GM12865 (cell line): ENCODE measurements at regions not wholly inside any gene's neighbourhood (a gene's known extent, or its start where the extent isn't known, plus 50 kb on each side); places are given as distances from the start of the nearest gene placed in this dataset.

Experiments used
- DNase-seq: peaks from one replicate; pipeline ENCODE4 v3.0.0; 2010; ENCODE audit warnings: low read depth
- H3K4me3 ChIP-seq: 2 replicates; pipeline ENCODE4 v1.5.1; 2011; ENCODE audit warnings: mild to moderate bottlenecking, low read depth, low read length, control low read depth
- TF ChIP-seq, protein P1 (sequence below): IDR thresholded peaks from 2 replicates; pipeline ENCODE4 v1.5.1; 2011; ENCODE audit warnings: low read length, control low read depth, low read depth, inconsistent platforms; ENCODE audit not compliant: insufficient read depth; ENCODE audit errors: missing control alignments

DNA sequence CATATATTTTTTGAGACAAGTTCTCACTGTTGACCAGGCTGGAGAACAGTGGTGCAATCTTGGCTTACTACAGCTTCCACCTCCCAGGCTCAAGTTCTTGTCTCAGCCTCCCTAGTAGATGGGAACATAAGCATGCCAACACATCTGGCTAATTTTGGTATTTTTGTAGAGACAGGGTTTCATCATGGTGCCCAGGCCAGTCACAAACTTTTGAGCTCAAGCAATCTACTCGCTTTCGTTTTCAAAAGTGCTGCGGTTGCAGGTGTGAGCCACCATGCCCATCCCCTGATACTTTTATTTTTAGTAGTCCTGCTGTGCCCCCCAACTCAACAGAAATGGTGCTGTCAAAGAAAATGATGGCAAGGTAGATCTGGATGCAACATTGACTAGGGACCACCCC lies 1127.3 kb downstream of the SUCLG1 start:
- TF ChIP-seq, protein P1, sequence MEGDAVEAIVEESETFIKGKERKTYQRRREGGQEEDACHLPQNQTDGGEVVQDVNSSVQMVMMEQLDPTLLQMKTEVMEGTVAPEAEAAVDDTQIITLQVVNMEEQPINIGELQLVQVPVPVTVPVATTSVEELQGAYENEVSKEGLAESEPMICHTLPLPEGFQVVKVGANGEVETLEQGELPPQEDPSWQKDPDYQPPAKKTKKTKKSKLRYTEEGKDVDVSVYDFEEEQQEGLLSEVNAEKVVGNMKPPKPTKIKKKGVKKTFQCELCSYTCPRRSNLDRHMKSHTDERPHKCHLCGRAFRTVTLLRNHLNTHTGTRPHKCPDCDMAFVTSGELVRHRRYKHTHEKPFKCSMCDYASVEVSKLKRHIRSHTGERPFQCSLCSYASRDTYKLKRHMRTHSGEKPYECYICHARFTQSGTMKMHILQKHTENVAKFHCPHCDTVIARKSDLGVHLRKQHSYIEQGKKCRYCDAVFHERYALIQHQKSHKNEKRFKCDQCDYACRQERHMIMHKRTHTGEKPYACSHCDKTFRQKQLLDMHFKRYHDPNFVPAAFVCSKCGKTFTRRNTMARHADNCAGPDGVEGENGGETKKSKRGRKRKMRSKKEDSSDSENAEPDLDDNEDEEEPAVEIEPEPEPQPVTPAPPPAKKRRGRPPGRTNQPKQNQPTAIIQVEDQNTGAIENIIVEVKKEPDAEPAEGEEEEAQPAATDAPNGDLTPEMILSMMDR: no peak
- H3K4me3 ChIP-seq: no peak overlapping the region
- DNase-seq: no peak

DNA sequence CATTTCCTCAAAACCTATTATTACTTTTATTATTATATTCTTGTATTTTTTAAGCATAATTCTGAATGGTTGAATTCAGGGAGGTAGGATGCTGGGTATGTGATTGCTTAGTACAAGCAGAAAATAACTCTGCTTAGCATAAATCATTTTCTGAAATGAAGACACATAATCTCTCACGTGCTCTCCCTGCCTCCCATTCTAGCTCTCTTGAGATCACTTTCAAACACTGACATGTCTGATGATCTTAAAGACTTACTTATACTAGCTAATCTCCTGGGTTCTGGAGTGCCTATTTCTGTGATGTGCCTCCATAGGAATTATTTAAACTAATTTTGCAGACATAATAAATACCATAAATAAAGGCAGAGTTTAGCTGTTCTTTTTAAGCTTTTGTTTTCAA lies 1136.0 kb downstream of the SUCLG1 start:
- no peak overlapping the region for H3K4me3 ChIP-seq
- no peak for DNase-seq
- TF ChIP-seq, protein P1: no peak

DNA sequence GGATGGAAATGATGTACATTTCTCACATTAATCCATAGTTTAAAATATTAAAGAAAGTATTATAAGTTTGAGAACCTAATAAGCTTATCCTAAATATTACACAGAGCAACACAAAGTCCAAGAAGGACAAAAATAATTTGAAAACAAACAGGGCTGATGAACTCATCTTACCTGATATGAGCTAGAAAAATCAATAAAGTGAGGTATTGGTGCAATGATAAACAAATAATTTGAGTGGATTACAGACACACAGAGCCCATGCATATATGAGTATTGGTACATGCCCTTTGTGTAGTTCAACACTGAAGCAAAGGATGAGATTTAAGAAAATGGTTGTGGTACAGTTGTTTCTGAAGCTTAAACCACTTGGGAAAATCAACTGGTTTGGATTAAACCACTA lies 1139.0 kb downstream of the SUCLG1 start:
- DNase-seq: no peak
- TF ChIP-seq, protein P1: no peak
- no peak overlapping the region for H3K4me3 ChIP-seq

DNA sequence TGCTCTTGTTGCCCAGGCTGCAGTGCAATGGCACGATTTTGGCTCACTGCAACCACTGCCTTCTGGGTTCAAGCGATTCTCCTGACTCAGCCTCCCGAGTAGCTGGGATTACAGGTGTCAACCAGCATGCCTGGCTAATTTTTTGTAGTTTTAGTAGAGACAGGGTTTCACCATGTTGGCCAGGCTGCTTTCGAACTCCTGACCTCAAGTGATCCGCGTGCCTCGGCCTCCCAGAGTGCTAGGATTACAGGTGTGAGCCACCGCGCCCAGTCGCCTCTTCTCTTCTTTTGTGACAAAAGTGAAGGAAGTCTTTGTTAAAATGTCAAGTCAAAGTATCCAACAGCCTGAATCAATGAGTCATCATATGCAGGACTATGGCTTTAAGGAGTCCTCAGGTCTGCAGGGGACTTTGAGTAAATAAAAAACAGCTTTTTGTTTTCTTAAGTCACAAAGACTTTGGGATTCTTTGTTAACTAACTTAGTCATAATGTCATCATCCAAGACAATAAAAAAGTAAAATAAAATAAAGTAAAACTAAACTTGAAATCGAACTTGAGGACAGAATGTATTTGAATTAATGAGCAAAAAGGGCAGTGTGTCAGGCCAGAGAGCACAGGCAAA lies 1153.2 kb downstream of the SUCLG1 start:
- TF ChIP-seq, protein P1: no peak
- no peak for DNase-seq
- no peak overlapping the region for H3K4me3 ChIP-seq

DNA sequence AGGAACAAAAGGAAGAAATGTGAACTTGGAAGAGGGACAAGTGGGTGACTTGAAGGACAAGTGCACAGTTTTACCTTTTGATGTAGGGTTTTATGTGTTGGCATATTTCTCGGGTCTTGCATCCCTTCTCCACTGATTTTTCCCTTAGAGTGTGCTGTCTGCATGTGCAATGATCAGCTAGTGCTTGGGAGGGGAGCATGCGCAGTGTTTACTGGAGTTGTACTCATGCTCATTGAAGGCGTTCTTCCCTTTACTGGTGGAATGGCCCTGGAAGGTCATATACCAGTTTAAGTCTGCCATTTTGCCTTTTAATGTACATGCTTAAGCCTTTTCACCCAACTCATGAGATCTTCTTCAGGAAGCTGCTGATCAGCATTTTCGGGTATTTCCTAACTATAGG lies 1168.0 kb downstream of the SUCLG1 start:
- TF ChIP-seq, protein P1: no peak

DNA sequence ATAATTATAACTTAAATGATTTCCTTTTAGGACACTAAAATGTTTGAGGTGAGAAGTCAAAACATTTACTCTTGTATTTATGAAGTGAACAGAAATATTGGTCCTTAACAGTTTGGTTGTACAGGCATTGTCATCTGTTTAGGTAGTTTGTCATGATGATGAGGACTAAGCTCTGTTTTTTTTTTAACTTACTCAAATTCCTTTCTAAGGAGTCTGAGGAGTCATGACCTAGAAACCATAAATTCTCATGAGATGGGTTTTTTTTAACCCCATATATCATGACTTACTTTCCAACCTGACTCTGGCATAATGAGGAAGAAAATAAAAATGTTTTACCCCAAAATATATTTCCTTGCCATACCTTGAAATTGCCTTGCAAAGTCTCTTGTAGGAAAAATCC lies 1176.2 kb downstream of the SUCLG1 start:
- no peak for DNase-seq
- TF ChIP-seq, protein P1: no peak
- H3K4me3 ChIP-seq: no peak overlapping the region

More for the DNA sequence above, 1168.0 kb downstream of the SUCLG1 start:
- no peak for DNase-seq
- no peak overlapping the region for H3K4me3 ChIP-seq
